ENCODE measurements at regions not wholly inside any gene's neighbourhood (a gene's known extent, or its start where the extent isn't known, plus 50 kb on each side); places are given as distances from the start of the nearest gene placed in this dataset.

DNA sequence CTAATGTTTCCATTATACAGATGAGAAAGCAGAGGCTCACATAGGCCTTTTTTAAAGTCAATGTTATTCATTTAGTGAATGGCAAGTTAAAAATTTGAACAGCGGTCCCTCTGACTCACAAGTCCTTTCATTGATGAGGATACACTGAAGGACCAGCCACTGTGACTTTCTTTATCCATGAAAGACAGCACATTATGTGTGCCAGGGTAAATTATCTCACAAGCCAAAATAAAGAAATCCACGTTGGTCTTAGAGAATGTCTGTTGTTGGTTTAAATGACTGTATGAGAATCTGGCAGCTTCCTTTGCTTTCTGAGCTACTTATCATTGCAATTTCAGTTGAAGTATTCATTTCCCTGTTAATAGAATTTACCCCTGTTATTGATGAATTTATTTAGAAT lies 485.1 kb downstream of the TBL1XR1 start:
- TF ChIP-seq, protein P1, sequence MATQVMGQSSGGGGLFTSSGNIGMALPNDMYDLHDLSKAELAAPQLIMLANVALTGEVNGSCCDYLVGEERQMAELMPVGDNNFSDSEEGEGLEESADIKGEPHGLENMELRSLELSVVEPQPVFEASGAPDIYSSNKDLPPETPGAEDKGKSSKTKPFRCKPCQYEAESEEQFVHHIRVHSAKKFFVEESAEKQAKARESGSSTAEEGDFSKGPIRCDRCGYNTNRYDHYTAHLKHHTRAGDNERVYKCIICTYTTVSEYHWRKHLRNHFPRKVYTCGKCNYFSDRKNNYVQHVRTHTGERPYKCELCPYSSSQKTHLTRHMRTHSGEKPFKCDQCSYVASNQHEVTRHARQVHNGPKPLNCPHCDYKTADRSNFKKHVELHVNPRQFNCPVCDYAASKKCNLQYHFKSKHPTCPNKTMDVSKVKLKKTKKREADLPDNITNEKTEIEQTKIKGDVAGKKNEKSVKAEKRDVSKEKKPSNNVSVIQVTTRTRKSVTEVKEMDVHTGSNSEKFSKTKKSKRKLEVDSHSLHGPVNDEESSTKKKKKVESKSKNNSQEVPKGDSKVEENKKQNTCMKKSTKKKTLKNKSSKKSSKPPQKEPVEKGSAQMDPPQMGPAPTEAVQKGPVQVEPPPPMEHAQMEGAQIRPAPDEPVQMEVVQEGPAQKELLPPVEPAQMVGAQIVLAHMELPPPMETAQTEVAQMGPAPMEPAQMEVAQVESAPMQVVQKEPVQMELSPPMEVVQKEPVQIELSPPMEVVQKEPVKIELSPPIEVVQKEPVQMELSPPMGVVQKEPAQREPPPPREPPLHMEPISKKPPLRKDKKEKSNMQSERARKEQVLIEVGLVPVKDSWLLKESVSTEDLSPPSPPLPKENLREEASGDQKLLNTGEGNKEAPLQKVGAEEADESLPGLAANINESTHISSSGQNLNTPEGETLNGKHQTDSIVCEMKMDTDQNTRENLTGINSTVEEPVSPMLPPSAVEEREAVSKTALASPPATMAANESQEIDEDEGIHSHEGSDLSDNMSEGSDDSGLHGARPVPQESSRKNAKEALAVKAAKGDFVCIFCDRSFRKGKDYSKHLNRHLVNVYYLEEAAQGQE (IDR thresholded peaks at IDR 0.05; ENCODE audit: low read depth, low read length) = no peak
- TF ChIP-seq EP300 (IDR thresholded peaks at IDR 0.05; ENCODE audit: borderline replicate concordance in 1 of 2, low read depth in 1 of 2, low read length in 1 of 2) (no peak), RCOR1 (IDR thresholded peaks at IDR 0.05; ENCODE audit: low read length) (no peak), GABPA (IDR thresholded peaks at IDR 0.05; ENCODE audit: low read depth) (no peak), POLR2AphosphoS5 (IDR thresholded peaks at IDR 0.05; ENCODE audit: low read depth, low read length) (no peak), NRF1 (IDR thresholded peaks at IDR 0.05; ENCODE audit: low read depth, low read length) (no peak), JUND (IDR thresholded peaks at IDR 0.05) (no peak)
- TF ChIP-seq, protein P2, sequence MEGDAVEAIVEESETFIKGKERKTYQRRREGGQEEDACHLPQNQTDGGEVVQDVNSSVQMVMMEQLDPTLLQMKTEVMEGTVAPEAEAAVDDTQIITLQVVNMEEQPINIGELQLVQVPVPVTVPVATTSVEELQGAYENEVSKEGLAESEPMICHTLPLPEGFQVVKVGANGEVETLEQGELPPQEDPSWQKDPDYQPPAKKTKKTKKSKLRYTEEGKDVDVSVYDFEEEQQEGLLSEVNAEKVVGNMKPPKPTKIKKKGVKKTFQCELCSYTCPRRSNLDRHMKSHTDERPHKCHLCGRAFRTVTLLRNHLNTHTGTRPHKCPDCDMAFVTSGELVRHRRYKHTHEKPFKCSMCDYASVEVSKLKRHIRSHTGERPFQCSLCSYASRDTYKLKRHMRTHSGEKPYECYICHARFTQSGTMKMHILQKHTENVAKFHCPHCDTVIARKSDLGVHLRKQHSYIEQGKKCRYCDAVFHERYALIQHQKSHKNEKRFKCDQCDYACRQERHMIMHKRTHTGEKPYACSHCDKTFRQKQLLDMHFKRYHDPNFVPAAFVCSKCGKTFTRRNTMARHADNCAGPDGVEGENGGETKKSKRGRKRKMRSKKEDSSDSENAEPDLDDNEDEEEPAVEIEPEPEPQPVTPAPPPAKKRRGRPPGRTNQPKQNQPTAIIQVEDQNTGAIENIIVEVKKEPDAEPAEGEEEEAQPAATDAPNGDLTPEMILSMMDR (IDR thresholded peaks at IDR 0.05) = no peak
- TF ChIP-seq, protein P3, sequence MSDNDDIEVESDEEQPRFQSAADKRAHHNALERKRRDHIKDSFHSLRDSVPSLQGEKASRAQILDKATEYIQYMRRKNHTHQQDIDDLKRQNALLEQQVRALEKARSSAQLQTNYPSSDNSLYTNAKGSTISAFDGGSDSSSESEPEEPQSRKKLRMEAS (IDR thresholded peaks at IDR 0.05; ENCODE audit: low read depth) = no peak
- TF ChIP-seq, protein P4, sequence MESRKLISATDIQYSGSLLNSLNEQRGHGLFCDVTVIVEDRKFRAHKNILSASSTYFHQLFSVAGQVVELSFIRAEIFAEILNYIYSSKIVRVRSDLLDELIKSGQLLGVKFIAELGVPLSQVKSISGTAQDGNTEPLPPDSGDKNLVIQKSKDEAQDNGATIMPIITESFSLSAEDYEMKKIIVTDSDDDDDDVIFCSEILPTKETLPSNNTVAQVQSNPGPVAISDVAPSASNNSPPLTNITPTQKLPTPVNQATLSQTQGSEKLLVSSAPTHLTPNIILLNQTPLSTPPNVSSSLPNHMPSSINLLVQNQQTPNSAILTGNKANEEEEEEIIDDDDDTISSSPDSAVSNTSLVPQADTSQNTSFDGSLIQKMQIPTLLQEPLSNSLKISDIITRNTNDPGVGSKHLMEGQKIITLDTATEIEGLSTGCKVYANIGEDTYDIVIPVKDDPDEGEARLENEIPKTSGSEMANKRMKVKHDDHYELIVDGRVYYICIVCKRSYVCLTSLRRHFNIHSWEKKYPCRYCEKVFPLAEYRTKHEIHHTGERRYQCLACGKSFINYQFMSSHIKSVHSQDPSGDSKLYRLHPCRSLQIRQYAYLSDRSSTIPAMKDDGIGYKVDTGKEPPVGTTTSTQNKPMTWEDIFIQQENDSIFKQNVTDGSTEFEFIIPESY (IDR thresholded peaks at IDR 0.05; ENCODE audit: borderline replicate concordance, low read depth) = no peak
- TF ChIP-seq, protein P5, sequence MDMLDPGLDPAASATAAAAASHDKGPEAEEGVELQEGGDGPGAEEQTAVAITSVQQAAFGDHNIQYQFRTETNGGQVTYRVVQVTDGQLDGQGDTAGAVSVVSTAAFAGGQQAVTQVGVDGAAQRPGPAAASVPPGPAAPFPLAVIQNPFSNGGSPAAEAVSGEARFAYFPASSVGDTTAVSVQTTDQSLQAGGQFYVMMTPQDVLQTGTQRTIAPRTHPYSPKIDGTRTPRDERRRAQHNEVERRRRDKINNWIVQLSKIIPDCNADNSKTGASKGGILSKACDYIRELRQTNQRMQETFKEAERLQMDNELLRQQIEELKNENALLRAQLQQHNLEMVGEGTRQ (IDR thresholded peaks at IDR 0.05; ENCODE audit: borderline replicate concordance, low read depth, low read length) = no peak

Measured in SK-N-SH (cell line).